ENCODE measurements at regions not wholly inside any gene's neighbourhood (a gene's known extent, or its start where the extent isn't known, plus 50 kb on each side); places are given as distances from the start of the nearest gene placed in this dataset.
"Not testable (repeated sequence)": the region's sequence is repeated elsewhere in the genome, so short reads cannot be mapped to it uniquely, and the experiment has no call there.

DNA sequence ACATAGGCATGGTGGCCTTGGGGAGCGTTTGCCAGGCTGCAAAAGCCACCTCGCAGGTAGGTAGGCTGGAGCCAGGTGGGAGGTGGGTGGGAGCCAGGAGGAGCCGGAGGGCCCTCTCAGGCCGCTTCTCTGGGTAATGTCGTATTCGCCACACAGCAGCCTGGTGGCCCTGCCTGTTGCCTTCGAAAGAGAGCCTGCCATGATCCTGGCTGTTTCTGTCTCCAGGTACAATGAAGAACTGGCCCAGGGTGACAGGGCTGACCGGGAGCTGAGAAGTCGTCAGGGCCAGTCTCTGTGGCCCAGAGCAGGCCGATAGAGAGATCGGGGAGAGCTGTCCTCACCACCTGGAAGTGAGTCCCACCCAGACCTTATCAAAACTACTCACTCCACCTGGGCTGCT lies 4477.8 kb upstream of the OR11H1 start:
- not testable (repeated sequence) for TF ChIP-seq POLR2AphosphoS5 (IDR thresholded peaks at IDR 0.05)
- TF ChIP-seq, protein P1, sequence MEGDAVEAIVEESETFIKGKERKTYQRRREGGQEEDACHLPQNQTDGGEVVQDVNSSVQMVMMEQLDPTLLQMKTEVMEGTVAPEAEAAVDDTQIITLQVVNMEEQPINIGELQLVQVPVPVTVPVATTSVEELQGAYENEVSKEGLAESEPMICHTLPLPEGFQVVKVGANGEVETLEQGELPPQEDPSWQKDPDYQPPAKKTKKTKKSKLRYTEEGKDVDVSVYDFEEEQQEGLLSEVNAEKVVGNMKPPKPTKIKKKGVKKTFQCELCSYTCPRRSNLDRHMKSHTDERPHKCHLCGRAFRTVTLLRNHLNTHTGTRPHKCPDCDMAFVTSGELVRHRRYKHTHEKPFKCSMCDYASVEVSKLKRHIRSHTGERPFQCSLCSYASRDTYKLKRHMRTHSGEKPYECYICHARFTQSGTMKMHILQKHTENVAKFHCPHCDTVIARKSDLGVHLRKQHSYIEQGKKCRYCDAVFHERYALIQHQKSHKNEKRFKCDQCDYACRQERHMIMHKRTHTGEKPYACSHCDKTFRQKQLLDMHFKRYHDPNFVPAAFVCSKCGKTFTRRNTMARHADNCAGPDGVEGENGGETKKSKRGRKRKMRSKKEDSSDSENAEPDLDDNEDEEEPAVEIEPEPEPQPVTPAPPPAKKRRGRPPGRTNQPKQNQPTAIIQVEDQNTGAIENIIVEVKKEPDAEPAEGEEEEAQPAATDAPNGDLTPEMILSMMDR (IDR thresholded peaks at IDR 0.05 in 8 of 11, conservative IDR thresholded peaks at IDR 0.05 in 3 of 11), result not testable (repeated sequence)

All from spleen (tissue), 7 donors.